Prostate gland (tissue), 2 donors: ENCODE measurements at regions not wholly inside any gene's neighbourhood (a gene's known extent, or its start where the extent isn't known, plus 50 kb on each side); places are given as distances from the start of the nearest gene placed in this dataset.

Experiments used
- CTCF ChIP-seq, 4 experiments: fragments of 200-600 bp in 2 of 4; fragments of 450-650 bp in 2 of 4; sonication (generic) in 2 of 4; IDR thresholded peaks; 1 replicate in 3 of 4; 2 replicates in 1 of 4; pipeline ENCODE4 v1.5.1; 2016 to 2019; ENCODE audit warnings: antibody characterized with exemption in 4 of 4, mild to moderate bottlenecking in 2 of 4, moderate library complexity in 2 of 4
- POLR2A ChIP-seq: fragments of 450-650 bp; IDR thresholded peaks from one replicate; pipeline ENCODE4 v1.6.1; 2016; ENCODE audit warnings: antibody characterized with exemption, mild to moderate bottlenecking
- POLR2AphosphoS5 ChIP-seq: sonication (generic); formaldehyde crosslinking; IDR thresholded peaks from one replicate; pipeline ENCODE4 v1.6.1; 2017; ENCODE audit warnings: antibody characterized with exemption

DNA sequence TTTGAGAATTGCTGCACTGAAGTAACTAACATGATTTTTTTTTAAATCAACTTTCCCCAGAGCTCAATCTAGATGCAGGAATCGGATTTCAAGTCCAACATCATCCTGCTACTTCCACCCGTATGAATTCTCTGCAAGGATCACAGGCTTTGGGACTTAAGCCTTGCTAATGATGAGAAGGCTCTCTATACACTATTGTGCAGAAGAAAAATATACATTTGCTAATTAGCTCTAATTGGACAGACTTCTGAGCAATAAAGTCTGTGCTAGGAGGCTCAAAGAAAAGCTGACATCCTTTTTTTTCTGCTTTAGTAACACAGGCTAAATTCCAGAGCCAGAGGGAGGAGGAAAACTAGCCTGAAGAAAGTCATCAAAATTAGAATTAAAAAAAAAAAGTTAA is 433.6 kb downstream of the PMP22 start:
- no peak for TF ChIP-seq CTCF (IDR thresholded peaks at IDR 0.05)
- TF ChIP-seq POLR2A = no peak
- no peak for TF ChIP-seq POLR2AphosphoS5
